ENCODE measurements at regions not wholly inside any gene's neighbourhood (a gene's known extent, or its start where the extent isn't known, plus 50 kb on each side); places are given as distances from the start of the nearest gene placed in this dataset.
"Not testable (repeated sequence)": the region's sequence is repeated elsewhere in the genome, so short reads cannot be mapped to it uniquely, and the experiment has no call there.

- not testable (repeated sequence) for DNase-seq (ENCODE audit: low read depth)
Measured at GRCh38 chr2:87678742-87679173, 69.1 kb upstream of the PLGLB2 start.

DNA sequence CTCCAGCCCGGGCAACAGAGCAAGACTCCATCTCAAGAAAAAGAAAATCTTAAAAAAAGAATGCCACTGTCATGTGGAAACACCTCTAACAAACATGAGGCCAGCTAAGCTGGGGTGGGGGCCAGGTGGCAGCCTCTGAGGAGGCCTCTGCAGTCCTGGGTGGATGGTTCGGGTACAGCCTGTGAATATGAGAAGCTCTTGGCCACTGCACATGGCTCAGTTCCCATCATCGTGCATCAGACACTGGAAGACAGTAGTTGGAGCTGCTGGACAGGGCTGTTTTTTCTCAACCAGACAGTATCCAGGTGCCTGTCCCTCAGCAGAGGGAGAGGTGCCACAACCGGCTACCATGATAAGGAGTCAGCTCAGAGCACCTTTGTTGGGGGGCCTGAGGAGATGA lies 67.9 kb upstream of the PLGLB2 start:
- DNase-seq (ENCODE audit: low read depth) = not testable (repeated sequence)

- DNase-seq (ENCODE audit: low read depth) = not testable (repeated sequence)
Measured at GRCh38 chr2:87680691-87681090, 67.2 kb upstream of the PLGLB2 start.

DNA sequence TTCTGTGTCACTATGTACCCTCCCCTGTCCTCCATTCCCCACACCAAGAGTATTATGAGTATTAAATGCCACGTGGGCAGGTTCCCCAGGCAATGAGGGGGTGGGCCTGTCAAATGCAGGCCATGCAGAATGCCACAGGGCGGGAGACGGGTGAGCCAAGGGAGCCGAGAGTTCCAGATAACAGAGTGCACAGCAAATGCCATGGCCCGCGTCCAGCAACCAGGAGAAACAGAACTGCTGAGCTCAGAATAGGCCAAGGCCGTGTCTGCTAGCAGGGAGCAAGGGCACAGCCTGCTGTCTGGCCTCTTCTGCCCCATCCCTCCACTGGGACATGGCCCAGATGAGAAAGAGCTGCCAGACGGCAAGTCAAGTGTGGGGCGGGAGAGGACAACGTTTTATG lies 64.4 kb upstream of the PLGLB2 start:
- DNase-seq (ENCODE audit: low read depth) = peak; percentile 70

GRCh38 chr2:87683961-87684360 lies 63.9 kb upstream of the PLGLB2 start:
- not testable (repeated sequence) for DNase-seq (ENCODE audit: low read depth)

DNA sequence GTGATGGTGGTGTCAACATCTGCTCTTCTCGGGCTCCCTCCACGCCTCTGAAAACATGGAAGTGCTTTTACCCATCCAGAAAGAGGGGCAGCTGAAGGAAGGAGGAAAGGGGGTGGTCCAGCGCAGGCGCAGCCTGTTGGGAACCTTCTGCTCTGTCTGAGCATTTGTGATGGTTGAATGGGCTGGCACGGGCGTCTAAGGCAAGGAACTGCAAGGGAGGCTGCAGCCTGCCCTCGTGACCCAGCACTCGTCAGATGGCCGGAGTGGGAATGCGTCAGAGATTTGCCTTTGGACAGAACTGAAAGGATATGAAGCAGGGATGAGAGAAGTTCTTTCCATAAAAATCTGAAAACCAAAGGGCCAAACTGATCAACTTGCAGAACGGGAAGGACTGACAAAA lies 62.3 kb upstream of the PLGLB2 start:
- not testable (repeated sequence) for DNase-seq (ENCODE audit: low read depth)

DNA sequence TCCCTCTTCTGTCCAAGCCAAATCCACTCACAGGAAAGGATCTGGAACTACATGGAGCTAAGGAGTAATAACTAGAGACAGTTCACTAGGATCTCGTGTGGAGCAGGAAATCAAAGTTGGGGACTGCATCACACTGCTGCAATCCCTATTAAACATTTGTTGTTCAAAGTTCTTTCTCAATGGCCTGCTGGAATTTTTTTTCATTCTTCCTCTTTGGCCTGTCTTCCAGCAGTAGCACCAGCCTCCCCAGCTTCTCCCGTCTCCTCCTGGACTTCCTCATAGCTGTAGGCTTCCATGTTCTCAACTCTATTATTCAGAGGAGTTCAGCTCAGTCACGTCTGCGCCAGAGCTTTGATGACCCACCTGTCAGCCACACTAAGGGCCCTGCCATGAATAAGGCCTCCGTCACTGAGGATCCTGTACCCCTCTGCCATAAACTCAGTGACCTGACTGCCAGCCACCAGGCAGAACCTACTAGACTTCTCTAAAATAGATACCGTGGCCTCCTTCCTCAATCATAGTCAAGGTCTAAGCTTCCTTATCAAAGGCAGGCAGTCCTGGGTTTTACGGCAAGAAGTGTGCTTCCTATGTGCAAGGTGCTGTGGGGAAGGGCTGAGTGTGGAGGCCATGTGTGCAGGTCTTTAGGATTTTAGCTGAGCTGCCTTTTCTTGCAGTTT lies 60.9 kb upstream of the PLGLB2 start:
- not testable (repeated sequence) for DNase-seq (ENCODE audit: low read depth)

GRCh38 chr2:87687550-87688270 lies 60.2 kb upstream of the PLGLB2 start:
- DNase-seq (ENCODE audit: low read depth) = peak; percentile 4

- not testable (repeated sequence) for DNase-seq (ENCODE audit: low read depth)
Measured at GRCh38 chr2:87691899-87692592, 55.8 kb upstream of the PLGLB2 start.

- DNase-seq (ENCODE audit: low read depth) = peak; percentile 21
Measured at GRCh38 chr2:87692914-87693313, 55.0 kb upstream of the PLGLB2 start.

DNA sequence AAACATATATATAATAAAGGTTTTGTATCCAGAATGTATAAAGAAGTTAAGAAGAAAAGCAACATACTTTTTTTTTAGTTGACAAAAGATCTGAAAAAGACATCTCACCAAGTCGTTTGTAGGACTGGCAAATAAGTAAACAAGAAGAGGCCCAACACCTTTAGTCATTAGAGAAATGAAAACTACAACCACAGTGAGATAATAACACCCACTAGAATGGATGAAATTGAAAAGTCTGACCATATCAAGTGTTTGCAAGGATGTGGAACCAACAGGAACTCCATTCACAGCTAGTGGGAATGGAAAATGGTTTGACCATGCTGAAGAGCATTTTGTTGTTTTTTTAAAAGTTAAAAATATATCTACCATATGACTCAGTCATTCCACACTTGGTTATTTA lies 54.0 kb upstream of the PLGLB2 start:
- not testable (repeated sequence) for DNase-seq (ENCODE audit: low read depth)

DNA sequence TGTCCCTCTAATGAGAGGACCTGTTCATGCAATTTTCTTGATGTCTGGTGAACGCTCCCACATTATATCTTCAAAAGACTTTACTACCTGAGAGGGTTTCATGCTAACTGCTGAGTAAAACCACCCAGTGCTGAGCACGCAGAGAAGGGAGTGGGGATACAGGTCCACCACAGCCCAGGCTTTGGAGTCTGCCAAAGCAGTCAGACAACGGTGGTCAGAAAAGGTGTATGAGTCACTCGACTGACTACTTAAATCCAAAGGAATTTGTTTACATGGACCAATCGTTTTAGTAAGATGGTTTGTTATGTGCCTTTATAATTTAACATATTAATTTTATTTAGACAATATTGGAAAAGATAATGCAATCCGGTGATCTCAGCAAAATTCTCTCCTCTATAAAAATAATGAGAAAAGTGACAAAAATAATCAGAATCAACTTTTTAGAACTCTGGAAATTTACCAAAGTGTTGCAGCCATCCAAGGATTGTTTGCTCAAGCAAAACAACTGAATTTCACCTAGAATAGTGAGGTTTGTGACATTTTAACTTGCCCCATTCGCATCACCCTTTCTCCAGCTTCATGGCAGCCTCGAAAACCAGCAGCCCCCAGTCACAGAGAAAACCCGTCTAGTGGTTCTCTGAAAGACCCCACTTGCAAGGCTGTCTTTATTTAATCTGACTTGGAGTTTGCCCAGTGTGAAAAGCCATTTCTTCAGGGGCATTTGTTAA lies 52.1 kb upstream of the PLGLB2 start:
- peak; percentile 44 for DNase-seq (ENCODE audit: low read depth)

All from amniotic epithelial cell (primary cell).